ENCODE measurements at regions not wholly inside any gene's neighbourhood (a gene's known extent, or its start where the extent isn't known, plus 50 kb on each side); places are given as distances from the start of the nearest gene placed in this dataset.

GRCh38 chr21:17050156-17050555 lies 462.7 kb upstream of the CXADR start:
- TF ChIP-seq POLR2A (IDR thresholded peaks at IDR 0.05; ENCODE audit: low read depth, low read length) (no peak), POLR2AphosphoS5 (IDR thresholded peaks at IDR 0.05; ENCODE audit: low read depth, low read length) (no peak)

Data from GM12892 (cell line).